HG02970 (cell line): ENCODE measurements at regions not wholly inside any gene's neighbourhood (a gene's known extent, or its start where the extent isn't known, plus 50 kb on each side); places are given as distances from the start of the nearest gene placed in this dataset.
"Not testable (repeated sequence)": the region's sequence is repeated elsewhere in the genome, so short reads cannot be mapped to it uniquely, and the experiment has no call there.

Experiments used
- ATAC-seq: cut with Tn5 transposase; IDR thresholded peaks from one replicate; pipeline ENCODE4 v1.9.1; 2021; ENCODE audit warnings: mild to moderate bottlenecking, moderate library complexity, moderate number of reproducible peaks; ENCODE audit not compliant: unreplicated experiment, low FRiP score

GRCh38 chr6:140353536-140353935, 979.1 kb upstream of the CITED2 start:
- no peak for ATAC-seq

GRCh38 chr6:140346428-140346827, 972.0 kb upstream of the CITED2 start:
- no peak for ATAC-seq

DNA sequence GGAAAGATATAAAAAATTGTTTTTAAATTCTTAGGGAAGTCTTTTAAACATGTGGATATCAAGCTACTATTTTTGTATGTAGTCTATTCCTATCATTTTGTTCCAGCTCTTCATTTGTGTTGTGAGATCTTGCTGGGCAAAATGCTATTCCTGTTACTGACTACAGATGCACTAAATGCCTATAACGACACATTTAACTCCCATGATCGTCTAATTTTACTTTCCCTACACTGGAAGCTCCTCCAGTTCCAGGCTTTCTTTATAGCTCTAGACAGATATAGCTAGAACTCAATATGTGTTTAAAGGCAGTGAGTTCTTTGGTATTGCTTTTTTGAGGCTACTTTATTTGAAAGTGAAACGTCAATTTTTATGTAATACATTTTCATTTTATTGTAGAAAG, 971.5 kb upstream of the CITED2 start:
- no peak for ATAC-seq

DNA sequence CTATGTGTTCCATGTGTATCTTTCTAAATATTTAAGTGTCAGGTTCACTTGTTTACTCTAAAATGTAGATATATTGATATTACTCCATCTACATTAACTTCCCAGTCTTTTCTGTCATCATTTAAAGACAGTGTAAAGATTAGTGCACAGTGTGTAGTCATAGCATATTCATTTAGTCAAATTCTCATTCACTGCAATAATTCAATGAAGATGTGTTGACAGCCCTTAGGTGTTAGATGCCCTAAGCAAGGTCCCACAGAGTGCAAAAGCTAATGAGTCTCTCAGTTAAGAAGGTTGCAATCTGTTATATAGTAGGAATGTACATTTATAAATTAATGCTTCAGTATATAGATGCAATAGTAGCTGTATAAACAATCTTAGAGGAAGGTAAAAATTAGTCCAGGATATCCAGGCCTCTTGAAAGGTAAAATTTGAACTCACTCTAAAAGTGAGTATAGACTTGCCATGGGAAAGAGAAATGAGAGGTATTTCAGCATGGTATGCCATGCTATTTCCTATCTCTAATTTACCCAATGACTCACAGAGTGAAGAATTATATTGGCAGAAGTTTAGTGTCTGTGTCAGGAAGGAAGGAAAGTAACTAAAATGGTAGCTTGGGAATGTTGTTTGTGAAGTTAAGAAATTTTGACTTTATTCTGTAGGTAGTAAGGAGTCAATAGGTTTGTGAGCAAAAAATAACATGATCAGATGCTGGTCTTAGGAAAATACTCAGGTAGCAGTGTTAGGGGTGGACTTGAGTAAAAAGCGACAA, 969.9 kb upstream of the CITED2 start:
- ATAC-seq = no peak

DNA sequence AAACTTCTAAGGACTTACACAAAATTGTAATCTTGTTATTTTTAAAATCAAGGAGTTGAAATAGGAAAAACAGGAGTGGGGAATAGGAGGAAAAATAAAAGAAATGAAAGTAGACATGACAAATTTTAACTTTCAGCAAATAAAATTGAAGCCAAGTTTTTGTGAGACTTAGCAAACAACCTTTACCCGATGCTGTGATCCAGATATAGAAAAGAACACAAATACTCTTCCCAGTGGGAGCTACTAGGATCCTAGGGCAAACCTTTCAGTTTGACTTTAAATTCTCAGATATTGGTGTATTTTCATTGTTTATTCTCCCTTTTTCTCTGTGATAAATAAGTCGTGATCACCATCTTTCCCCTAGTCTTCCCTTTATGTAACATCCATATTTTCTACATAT, 968.7 kb upstream of the CITED2 start:
- no peak for ATAC-seq

DNA sequence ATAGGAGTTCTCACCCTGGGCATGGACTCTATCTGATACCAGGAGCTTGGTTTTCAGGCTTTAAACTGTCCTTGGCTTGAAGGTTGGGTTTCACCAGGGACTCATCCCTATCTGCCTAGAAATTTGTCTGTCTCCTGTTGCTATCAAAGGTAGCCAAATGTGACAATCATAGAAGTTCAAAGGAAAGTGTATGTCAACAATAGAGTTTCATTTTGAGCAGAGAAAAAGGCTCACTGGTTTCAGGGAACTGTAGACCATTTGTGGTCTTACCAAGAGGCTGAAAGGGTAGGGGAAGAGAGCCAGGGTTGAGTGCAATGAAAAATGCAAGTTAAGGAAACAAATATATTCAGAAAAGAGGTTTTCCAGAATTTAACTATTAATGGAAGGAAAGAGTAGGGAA, 966.8 kb upstream of the CITED2 start:
- no peak for ATAC-seq

DNA sequence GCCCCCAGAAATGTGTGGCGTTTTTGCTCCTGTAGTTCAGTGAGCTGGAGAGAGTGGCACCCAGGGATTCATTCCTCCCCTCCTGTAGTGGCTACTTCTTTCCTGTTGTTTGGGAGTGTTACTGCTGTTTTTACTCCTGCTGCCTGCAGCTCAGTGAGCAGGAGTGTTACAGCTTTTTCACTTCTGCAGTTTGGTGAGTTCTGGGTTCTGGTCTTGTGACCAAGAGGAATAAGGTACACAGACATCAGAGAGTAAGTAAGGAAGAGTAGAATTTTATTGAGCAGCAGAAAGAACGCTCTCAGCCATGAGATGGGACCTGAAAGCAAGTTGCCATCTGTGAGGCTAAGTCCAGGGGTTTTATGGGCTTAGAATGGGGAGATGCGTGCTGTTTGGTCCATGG, 966.3 kb upstream of the CITED2 start:
- ATAC-seq = no peak

GRCh38 chr6:140339084-140339483, 964.6 kb upstream of the CITED2 start:
- ATAC-seq = not testable (repeated sequence)

GRCh38 chr6:140321891-140322290, 947.4 kb upstream of the CITED2 start:
- no peak for ATAC-seq

DNA sequence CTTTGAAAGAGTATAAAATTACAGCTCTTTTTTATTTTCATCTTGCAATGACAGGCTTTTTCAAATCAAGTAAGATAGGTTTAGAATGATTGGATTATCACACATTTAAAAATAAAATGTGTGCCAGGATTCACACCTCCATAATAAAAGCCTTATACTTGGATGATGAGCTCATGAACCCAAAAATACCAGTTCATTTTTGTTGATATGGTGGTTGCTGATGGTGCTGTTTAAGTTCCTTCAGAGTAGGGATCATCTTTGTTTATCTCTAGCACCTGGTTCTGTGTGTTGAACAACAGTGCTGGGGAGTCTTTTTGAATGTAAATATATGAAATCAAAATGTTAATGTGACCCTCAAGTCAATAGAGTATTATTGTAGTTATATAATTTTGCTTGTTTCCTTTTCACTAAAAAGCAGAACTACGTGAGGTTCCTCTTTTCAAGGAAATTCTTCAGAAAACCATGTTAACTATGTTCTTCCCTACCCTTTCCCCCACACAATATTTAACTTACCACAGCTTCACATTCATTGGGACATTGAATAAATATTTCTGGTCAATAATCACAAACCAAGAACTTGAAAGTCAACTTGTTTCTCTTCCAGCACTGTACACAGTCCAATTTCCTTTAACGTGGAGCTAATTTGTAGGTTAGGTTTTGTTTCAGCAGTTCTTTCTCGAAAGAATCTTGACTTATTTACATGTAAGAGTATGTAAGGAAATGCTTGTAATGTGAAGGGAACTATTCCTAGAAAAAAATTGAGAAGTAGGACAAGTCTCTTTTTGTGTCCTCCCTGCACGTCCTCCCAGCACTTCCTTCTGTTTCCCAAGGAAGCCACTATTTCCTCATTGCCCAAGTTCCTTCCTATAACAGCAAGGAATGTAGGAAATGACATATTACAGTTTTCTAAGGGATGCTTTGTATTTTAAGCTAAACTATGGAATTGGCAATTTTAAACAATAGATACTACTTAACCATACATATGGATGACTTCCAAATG, 945.9 kb upstream of the CITED2 start:
- ATAC-seq = no peak

GRCh38 chr6:140319209-140319608, 944.8 kb upstream of the CITED2 start:
- peak; percentile 90 for ATAC-seq

DNA sequence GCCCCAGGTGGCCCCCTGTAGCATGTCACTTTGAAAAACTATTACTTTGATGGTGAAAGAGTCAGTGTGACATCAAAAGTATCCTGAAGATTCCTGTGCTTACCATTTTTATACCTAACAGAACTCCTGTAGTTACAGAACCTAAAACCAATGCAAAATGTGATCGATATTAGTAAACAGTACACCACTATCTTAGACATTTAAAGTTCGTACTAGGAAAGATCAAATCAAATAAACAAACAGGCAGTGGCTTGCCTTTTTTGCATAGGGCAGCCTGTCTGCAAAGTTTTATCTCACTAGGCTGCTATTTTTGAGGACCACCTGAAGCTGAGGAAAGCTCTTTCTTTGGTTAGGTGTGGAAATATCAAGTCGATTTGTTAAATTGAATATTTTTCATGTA, 944.0 kb upstream of the CITED2 start:
- ATAC-seq = no peak

DNA sequence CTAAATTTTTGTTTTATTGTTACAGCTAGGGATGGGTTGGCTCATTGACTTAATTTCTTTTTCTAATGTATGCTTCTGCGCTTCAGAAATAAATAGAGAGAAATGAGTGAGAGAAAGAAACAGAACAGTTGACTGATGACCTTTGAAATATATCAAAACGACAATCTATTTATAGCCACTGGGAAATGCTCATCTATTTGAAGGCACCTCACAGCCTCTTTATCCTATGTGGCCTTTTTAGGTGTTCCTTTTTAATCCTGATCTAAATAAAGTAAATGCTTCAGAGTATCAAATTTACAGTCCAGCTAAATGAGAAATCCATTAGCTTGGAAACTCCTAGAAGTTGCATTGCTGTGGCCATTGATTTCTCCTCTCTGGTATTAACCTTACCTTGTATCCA, 943.5 kb upstream of the CITED2 start:
- no peak for ATAC-seq

DNA sequence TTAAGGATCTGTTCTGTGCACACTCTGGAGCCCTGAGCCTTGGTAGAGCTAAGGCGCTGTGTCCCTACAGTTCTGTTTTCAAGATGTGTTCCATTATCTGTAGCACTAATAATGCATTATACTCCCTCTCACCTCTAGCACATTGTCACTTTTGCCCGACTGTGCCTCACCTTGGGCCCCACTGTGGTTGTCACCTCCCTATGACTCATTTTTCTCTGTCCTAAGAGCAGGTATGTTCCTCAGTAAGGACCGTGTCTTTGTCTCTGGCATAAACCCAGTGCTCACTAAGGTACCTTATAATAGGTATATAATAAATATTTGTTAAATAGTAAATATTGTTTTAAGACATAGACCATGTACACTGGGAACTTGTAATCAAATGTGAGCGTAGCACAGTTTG, 942.5 kb upstream of the CITED2 start:
- ATAC-seq = no peak

DNA sequence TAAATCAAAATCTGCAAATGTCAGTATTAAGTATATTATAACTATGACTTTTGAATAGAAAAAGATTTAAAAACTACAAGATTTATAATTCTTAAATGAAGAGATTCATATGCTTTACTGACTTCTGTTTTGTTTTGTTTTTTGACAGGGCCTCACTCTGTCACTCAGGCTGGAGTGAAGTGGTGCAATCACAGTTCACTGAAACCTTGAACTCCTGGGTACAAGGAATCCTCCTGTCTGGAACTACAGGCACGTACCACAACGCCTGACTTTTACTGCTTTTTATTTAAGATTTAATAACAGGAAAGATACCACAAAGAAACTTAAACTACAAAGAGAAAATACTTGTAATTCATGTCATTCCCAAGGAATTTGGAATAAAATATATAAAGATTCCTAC, 940.2 kb upstream of the CITED2 start:
- ATAC-seq = no peak

DNA sequence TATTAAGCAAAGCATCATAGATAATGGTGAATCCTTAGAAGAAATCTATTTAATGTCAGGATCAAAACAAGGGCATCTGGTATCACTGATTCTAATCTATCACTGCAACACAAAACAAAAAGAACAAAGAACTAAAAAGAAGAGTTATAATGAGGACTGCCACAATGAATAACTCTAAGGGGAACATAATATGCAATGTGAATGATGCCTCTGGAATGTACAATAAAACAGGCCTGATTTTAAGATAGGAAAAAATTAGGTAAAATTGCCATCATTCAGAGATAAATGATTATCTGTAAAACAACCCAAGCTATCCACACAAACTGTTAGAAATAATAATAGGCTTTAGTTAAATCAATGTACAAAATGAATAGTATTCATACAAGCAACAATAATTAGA, 936.7 kb upstream of the CITED2 start:
- ATAC-seq = no peak

DNA sequence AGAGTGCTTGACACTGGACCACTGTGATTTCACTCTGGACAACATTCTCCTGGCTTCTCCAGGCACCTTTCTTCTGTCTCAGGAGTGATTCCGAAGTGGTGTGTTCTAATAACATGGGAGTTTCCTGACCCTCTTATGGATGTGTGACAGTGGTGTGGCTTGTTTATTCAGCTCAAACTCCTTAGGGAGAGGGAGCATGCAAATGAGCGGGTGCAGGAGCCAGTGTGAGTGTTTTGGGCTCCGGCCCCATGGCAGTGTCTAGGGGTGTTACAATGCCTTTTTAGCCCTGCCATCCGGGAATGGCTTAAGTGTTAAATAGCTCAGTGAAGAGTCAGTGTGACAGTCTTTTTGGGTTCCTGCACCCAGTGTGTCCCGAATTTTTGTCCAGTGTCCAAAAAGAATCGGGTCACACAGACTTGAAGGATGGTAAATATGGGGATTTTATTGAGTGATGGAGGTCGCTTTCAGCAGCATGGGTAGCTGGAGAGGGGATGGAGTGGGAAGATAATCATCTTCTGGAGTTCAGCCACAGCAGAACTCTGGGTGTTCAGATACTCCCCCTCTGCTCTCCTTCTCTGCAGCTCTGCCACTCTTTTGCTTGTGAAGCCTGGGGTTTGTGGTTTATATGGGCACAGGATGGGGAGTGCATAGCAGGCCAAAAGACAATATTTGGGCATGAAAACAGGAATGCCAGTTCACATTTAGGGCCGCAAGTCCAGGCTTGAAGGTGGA, 928.9 kb upstream of the CITED2 start:
- ATAC-seq = no peak

GRCh38 chr6:140300331-140300730, 925.9 kb upstream of the CITED2 start:
- ATAC-seq = no peak

GRCh38 chr6:140289186-140289585, 914.7 kb upstream of the CITED2 start:
- ATAC-seq = no peak

DNA sequence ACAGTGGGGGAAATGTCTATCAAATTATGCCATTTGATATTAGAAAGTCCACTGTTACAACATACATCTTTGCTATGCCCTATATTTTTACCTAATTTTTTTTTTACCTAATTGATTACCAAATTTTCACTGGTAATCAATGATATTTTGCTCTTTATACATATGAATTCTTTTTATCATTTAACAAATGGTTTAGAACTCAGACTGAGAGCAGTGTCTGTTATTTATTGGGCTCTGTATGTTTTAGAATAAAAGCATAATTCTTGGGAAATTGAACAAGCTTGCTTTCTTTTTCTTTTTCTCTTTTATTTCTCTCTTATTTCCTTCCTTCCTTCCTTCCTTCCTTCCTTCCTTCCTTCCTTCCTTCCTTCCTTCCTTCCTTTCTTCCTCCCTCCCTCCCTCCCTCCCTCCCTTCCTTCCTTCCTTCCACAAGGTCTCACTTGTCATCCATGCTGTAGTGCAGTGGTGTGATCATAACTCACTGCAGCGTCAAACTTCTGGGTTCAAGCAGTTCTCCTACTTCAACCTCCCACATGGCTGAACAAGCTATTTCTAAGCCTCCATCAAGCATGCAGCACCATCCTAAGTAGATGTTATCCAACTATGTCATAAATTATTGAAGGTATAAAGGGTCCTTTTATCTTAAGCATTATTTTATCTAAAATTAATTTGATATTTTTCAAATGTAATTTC, 911.7 kb upstream of the CITED2 start:
- no peak for ATAC-seq
